ENCODE measurements at regions not wholly inside any gene's neighbourhood (a gene's known extent, or its start where the extent isn't known, plus 50 kb on each side); places are given as distances from the start of the nearest gene placed in this dataset.

GRCh38 chr11:26109658-26110368 lies 222.1 kb upstream of the ANO3 start:
- TF ChIP-seq RAD21 (IDR thresholded peaks at IDR 0.05; ENCODE audit: low read depth), result no peak
- TF ChIP-seq CTCF (IDR thresholded peaks at IDR 0.05 in 2 of 3, conservative IDR thresholded peaks at IDR 0.05 in 1 of 3; ENCODE audit: borderline replicate concordance in 1 of 3, insufficient read depth in 1 of 3, low read depth in 2 of 3, low read length in 2 of 3), result no peak
- TF ChIP-seq ZFX (IDR thresholded peaks at IDR 0.05), result no peak
- TF ChIP-seq ZBTB33 (IDR thresholded peaks at IDR 0.05; ENCODE audit: extremely low read depth, insufficient replicate concordance, low read length), result no peak
- TF ChIP-seq POLR2AphosphoS5 (IDR thresholded peaks at IDR 0.05; ENCODE audit: low read depth, low read length), result no peak
- no peak for TF ChIP-seq ATF3 (IDR thresholded peaks at IDR 0.05)
- no peak for TF ChIP-seq SIN3A (IDR thresholded peaks at IDR 0.05; ENCODE audit: low read depth)
- no peak for TF ChIP-seq CEBPB (IDR thresholded peaks at IDR 0.05; ENCODE audit: low read depth)
- TF ChIP-seq JUND (IDR thresholded peaks at IDR 0.05), result no peak
- no peak for TF ChIP-seq ZNF274 (IDR thresholded peaks at IDR 0.05; ENCODE audit: low read depth, low read length)
- no peak for TF ChIP-seq POLR2A (IDR thresholded peaks at IDR 0.05; ENCODE audit: borderline replicate concordance, extremely low read depth, insufficient read depth, insufficient read length)
- no peak for TF ChIP-seq YY1 (IDR thresholded peaks at IDR 0.05; ENCODE audit: extremely low read depth, insufficient replicate concordance, low read depth, low read length)
- TF ChIP-seq CBX3 (IDR thresholded peaks at IDR 0.05; ENCODE audit: low read depth), result no peak

Data from HCT116 (cell line).